ENCODE measurements at regions not wholly inside any gene's neighbourhood (a gene's known extent, or its start where the extent isn't known, plus 50 kb on each side); places are given as distances from the start of the nearest gene placed in this dataset.
"Not testable (repeated sequence)": the region's sequence is repeated elsewhere in the genome, so short reads cannot be mapped to it uniquely, and the experiment has no call there.

GRCh38 chr1:187696073-187696472 is 867.3 kb downstream of the PLA2G4A start:
- DNase-seq, result peak; percentile 13 to 38
- Histone ChIP-seq H3K4me3 (no peak overlapping the region), H3K9me3 (replicated peaks) (no peaks in the 10 kb centered on the region), H3K27ac (no peak overlapping the region), H3K4me1 (no peaks in the 10 kb centered on the region), H3K36me3 (no peaks in the 10 kb centered on the region), H3K27me3 (no peaks in the 10 kb centered on the region)

GRCh38 chr1:187703138-187704130 is 874.7 kb downstream of the PLA2G4A start:
- not testable (repeated sequence) for DNase-seq; H3K36me3 ChIP-seq; H3K27me3 ChIP-seq; H3K4me1 ChIP-seq; H3K9me3 ChIP-seq (replicated peaks); H3K4me3 ChIP-seq; H3K27ac ChIP-seq

DNA sequence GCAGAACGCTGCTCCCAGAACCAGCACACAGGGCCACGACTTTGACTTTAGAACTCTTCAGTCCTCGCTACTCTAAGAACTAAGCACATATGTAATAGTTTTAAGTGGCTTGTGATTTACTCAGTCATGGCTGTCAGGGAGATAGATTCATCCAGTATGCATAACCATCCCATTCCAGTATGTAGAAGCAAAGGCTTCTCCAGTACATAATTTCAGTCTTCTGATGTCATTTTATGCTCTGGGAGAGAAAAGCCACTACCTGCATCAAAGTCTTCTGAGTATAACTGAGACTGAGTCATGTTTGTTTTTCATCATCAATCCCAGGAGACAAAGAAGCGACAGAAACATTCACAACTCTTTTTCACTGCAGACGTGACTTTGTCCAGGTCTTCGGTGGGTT is 885.7 kb downstream of the PLA2G4A start:
- Histone ChIP-seq H3K9me3 (replicated peaks) (no peaks in the 10 kb centered on the region), H3K4me3 (no peak overlapping the region), H3K27ac (no peak overlapping the region), H3K36me3 (no peaks in the 10 kb centered on the region), H3K27me3 (no peaks in the 10 kb centered on the region), H3K4me1 (no peaks in the 10 kb centered on the region)
- DNase-seq, result no peak

DNA sequence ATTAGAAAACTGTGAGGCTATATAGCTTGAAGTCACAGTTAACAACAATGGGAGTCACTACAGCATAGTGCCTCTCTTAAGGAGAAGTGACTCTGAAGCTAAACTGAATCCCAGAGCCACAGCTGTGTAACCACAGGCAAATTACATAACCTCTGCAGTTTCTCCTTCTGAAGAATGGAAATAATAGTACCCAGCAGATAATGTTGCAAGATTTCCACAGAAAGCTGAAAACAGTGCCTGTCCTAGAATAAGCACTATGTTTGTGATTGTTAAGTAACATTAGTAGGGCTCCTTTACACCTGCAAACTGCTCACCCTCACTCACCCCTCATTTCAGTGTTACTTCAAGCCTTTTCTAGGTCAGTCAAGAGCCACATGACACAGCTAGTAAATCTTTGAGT is 886.7 kb downstream of the PLA2G4A start:
- Histone ChIP-seq H3K4me1 (no peaks in the 10 kb centered on the region), H3K36me3 (no peaks in the 10 kb centered on the region), H3K27ac (no peak overlapping the region), H3K27me3 (no peaks in the 10 kb centered on the region), H3K4me3 (no peak overlapping the region), H3K9me3 (replicated peaks) (no peaks in the 10 kb centered on the region)
- no peak for DNase-seq

- no peaks in the 10 kb centered on the region for H3K27me3 ChIP-seq
- no peak for DNase-seq
- H3K36me3 ChIP-seq, result no peaks in the 10 kb centered on the region
- H3K27ac ChIP-seq, result no peak overlapping the region
- no peaks in the 10 kb centered on the region for H3K4me1 ChIP-seq
- H3K9me3 ChIP-seq (replicated peaks), result no peaks in the 10 kb centered on the region
- no peak overlapping the region for H3K4me3 ChIP-seq
These were observed 887.4 kb downstream of the PLA2G4A start for GRCh38 chr1:187716160-187716559.

DNA sequence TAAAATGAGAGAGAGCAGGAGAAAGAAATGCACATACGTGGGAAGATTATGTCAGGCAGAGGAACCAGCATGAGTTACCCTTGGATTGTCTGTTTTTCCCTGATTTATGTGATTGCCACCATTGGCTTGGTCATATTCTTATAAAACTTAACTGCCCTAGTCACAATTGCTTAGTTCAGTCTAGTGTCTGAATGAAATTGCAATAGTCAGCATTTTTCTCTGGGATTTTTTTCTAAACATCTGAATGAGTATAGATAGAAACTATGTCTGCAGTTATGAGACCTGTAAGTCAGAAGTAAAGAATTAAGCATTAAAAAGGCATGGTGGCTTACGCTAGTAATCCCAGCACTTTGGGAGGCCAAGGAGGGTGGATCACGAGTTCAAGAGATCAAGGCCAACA is 889.8 kb downstream of the PLA2G4A start:
- no peaks in the 10 kb centered on the region for H3K4me1 ChIP-seq
- no peak for DNase-seq
- no peak overlapping the region for H3K27ac ChIP-seq
- no peaks in the 10 kb centered on the region for H3K9me3 ChIP-seq (replicated peaks)
- H3K4me3 ChIP-seq, result no peak overlapping the region
- no peaks in the 10 kb centered on the region for H3K36me3 ChIP-seq
- no peaks in the 10 kb centered on the region for H3K27me3 ChIP-seq

- no peak overlapping the region for H3K4me3 ChIP-seq
- H3K9me3 ChIP-seq (replicated peaks), result no peaks in the 10 kb centered on the region
- no peaks in the 10 kb centered on the region for H3K36me3 ChIP-seq
- no peaks in the 10 kb centered on the region for H3K27me3 ChIP-seq
- no peak overlapping the region for H3K27ac ChIP-seq
- peak in 1 of 2 experiments; percentile 3 for DNase-seq
- no peaks in the 10 kb centered on the region for H3K4me1 ChIP-seq
These were observed 892.5 kb downstream of the PLA2G4A start for GRCh38 chr1:187721216-187721615.

- Histone ChIP-seq H3K36me3 (no peaks in the 10 kb centered on the region), H3K9me3 (replicated peaks) (no peaks in the 10 kb centered on the region), H3K27me3 (no peaks in the 10 kb centered on the region), H3K27ac (no peak overlapping the region), H3K4me1 (no peaks in the 10 kb centered on the region), H3K4me3 (no peak overlapping the region)
- no peak for DNase-seq
These were observed 896.5 kb downstream of the PLA2G4A start for GRCh38 chr1:187725216-187725615.

DNA sequence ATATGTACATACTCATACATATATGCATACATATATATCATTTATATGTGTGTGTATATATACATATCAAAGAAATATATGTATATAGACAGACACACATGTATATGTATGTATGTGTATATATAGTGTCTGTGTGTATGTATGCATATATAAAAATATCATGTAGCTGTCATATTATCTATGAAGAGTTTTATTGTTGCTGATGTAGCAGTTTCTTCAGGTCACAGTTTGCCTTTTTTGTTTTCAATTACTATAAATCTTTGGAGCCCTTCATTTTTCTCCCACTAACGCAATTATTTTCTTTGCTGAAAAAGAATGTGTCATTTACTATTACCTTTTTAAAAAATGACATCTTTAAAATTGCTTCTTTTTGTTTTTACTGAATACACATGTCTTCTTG is 904.5 kb downstream of the PLA2G4A start:
- H3K4me1 ChIP-seq, result no peaks in the 10 kb centered on the region
- no peak overlapping the region for H3K4me3 ChIP-seq
- H3K27me3 ChIP-seq, result no peaks in the 10 kb centered on the region
- H3K9me3 ChIP-seq (replicated peaks), result no peaks in the 10 kb centered on the region
- H3K36me3 ChIP-seq, result no peaks in the 10 kb centered on the region
- no peak overlapping the region for H3K27ac ChIP-seq
- no peak for DNase-seq

DNA sequence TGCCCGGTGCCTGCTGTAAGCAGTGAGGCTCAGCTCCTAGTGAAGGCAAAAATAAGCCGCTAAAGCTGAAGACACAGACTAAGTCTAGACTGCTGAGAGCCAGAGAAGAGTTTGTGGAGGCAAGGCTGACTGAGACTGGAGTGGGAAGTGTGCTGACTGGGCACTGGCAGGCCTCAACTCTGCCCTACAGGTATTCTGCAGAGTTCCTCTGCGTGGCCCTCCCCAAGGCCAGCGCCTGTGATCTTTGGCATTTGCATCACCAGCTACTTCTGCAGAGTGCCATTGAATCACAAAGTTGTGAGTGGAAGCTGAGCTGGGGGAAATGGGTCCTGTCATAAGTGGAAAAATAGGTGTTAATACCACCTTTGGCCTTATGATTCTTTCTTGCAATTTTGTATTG is 905.7 kb downstream of the PLA2G4A start:
- Histone ChIP-seq H3K27ac (no peak overlapping the region), H3K36me3 (no peaks in the 10 kb centered on the region), H3K4me3 (no peak overlapping the region), H3K9me3 (replicated peaks) (no peaks in the 10 kb centered on the region), H3K4me1 (no peaks in the 10 kb centered on the region), H3K27me3 (no peaks in the 10 kb centered on the region)
- DNase-seq, result no peak

- Histone ChIP-seq H3K36me3 (no peaks in the 10 kb centered on the region), H3K4me3 (no peak overlapping the region), H3K27me3 (no peaks in the 10 kb centered on the region), H3K27ac (no peak overlapping the region), H3K4me1 (no peaks in the 10 kb centered on the region), H3K9me3 (replicated peaks) (no peaks in the 10 kb centered on the region)
- no peak for DNase-seq
These were observed 915.9 kb downstream of the PLA2G4A start for GRCh38 chr1:187744665-187745064.

- no peaks in the 10 kb centered on the region for H3K4me1 ChIP-seq
- H3K9me3 ChIP-seq (replicated peaks), result no peaks in the 10 kb centered on the region
- H3K36me3 ChIP-seq, result no peaks in the 10 kb centered on the region
- no peaks in the 10 kb centered on the region for H3K27me3 ChIP-seq
- DNase-seq, result no peak
- H3K4me3 ChIP-seq, result no peak overlapping the region
- H3K27ac ChIP-seq, result no peak overlapping the region
These were observed 926.8 kb downstream of the PLA2G4A start for GRCh38 chr1:187755536-187755935.

DNA sequence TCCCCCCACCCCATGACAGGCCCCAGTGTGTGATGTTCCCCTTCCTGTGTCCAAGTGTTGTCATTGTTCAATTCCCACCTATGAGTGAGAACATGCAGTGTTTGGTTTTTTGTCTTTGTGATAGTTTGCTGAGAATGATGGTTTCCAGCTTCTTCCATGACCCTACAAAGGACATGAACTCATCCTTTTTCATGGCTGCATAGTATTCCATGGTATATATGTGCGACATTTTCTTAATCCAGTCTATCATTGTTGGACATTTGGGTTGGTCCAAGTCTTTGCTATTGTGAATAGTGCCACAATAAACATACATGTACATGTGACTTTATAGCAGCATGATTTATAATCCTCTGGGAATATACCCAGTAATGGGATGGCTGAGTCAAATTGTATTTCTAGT is 927.9 kb downstream of the PLA2G4A start:
- not testable (repeated sequence) for H3K27ac ChIP-seq; H3K9me3 ChIP-seq (replicated peaks); DNase-seq; H3K4me3 ChIP-seq; H3K36me3 ChIP-seq; H3K4me1 ChIP-seq; H3K27me3 ChIP-seq

DNA sequence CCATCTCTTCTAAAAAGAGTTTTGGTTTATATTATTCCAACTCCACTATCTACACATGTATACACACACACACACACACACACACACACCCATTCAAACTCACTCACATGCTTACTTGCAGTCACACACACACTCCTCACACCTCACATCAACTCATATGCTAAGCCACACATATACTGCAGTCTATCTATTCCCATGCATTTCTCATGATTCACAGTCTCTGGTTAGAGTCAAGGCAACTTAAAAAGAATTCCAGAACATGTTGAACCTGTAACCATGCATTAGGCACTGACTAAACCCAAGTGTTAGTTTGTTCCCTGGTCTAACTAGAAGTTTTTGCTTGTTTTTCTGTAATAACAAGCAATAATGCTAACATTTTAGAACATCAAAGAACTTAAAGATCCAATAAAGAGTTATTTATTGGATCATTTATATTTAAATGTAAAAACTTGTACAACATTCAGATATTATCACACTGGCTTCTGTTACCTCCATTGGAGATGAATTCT is 931.1 kb downstream of the PLA2G4A start:
- H3K9me3 ChIP-seq (replicated peaks), result no peaks in the 10 kb centered on the region
- H3K4me1 ChIP-seq, result no peaks in the 10 kb centered on the region
- no peak overlapping the region for H3K27ac ChIP-seq
- no peak overlapping the region for H3K4me3 ChIP-seq
- no peaks in the 10 kb centered on the region for H3K36me3 ChIP-seq
- no peaks in the 10 kb centered on the region for H3K27me3 ChIP-seq
- DNase-seq, result no peak

DNA sequence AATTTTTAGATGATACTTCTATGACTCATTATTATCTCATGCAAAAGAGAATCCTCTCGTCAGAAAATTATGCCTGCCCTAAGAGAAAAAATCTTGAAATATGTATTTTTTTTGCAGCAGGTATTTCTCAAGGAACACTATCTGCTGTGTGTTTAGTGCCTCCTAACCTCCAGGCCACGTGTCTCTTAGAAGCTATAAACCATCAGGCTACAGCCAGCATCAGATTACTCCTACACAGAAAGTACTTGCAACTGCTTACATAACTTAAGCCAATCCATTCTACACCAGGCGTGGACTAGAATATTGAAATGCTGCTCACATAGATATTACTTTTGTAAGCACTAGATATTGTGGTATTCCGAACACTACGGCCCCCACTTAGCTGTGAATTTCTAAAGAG is 933.4 kb downstream of the PLA2G4A start:
- H3K4me3 ChIP-seq, result no peak overlapping the region
- no peaks in the 10 kb centered on the region for H3K36me3 ChIP-seq
- H3K27me3 ChIP-seq, result no peaks in the 10 kb centered on the region
- no peaks in the 10 kb centered on the region for H3K9me3 ChIP-seq (replicated peaks)
- DNase-seq, result no peak
- H3K4me1 ChIP-seq, result no peaks in the 10 kb centered on the region
- no peak overlapping the region for H3K27ac ChIP-seq

DNA sequence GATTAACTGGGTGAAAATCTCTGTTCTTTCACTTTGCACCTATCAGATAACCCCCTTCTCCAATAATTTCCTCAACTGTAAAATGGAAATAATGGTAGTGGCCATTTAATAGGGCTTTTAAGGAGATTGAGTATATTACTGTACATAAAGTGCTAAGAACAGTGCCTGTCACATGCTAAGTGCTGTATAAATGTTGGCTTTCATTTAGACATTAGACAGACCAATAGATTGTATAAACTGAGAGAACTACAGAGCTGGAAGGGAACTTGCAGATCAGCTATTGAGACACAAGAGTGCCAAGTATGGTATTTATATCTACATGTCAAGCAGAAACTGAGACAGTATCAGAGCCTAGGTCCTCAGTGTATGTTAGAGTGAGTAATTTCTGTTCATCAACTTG is 934.7 kb downstream of the PLA2G4A start:
- Histone ChIP-seq H3K27me3 (no peaks in the 10 kb centered on the region), H3K4me1 (no peaks in the 10 kb centered on the region), H3K36me3 (no peaks in the 10 kb centered on the region), H3K9me3 (replicated peaks) (no peaks in the 10 kb centered on the region), H3K27ac (no peak overlapping the region), H3K4me3 (no peak overlapping the region)
- DNase-seq, result no peak
